Large intestine (tissue), 3 donors: ENCODE measurements at regions not wholly inside any gene's neighbourhood (a gene's known extent, or its start where the extent isn't known, plus 50 kb on each side); places are given as distances from the start of the nearest gene placed in this dataset.

ENCODE experiments used
- DNase-seq, 2 donors: peaks; one replicate each; pipeline versions ENCODE4 v3.0.0 to v3.0.0-alpha.2; 2013
- H3K27ac ChIP-seq: one replicate; pipeline ENCODE4 v1.5.1; 2013; ENCODE audit warnings: low read length
- H3K27me3 ChIP-seq: 2 replicates; pipeline ENCODE4 v1.6.1; 2013; ENCODE audit warnings: low read length; ENCODE audit not compliant: control insufficient read depth, insufficient read depth
- H3K36me3 ChIP-seq: 2 replicates; pipeline ENCODE4 v1.6.1; 2013; ENCODE audit warnings: low read length; ENCODE audit not compliant: control insufficient read depth, insufficient read depth
- H3K4me1 ChIP-seq: one replicate; pipeline ENCODE4 v1.6.1; 2013; ENCODE audit warnings: low read length; ENCODE audit not compliant: control insufficient read depth, insufficient read depth
- H3K4me3 ChIP-seq: one replicate; pipeline ENCODE4 v1.5.1; 2013; ENCODE audit warnings: low read length
- H3K9me3 ChIP-seq: one replicate; pipeline ENCODE4 v1.6.1; 2013; ENCODE audit warnings: mild to moderate bottlenecking, low read depth, low read length, moderate library complexity; ENCODE audit not compliant: control insufficient read depth
- WGBS: methylation state at CpG from one replicate; pipeline ENCODE4 v1.1.5; 2013; ENCODE audit warnings: low lambda C conversion rate; ENCODE audit not compliant: insufficient coverage; 5-methylcytosine and 5-hydroxymethylcytosine counted together

DNA sequence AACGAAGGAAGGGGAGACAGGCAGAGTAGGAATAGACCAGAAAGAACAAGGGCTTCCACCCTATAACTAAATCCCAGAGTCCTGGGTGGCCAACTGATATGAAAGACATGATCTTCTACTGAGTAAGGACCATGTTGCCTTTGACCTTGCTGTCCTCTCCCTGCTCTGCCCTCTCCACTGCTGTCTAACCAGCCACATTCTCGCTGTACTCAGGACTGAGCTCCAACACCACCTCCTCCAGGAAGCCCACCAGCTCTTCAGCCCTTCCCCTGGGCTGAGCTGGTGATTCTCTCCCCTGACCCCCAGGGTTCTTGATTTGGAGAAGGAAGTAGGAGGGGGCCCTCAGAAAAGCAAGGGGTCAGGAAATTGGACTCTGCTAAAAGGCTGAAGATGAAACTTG, 159.2 kb downstream of the DICER1 start:
- Histone ChIP-seq H3K27ac (no peak overlapping the region), H3K36me3 (no peaks in the 10 kb centered on the region), H3K9me3 (no peaks in the 10 kb centered on the region), H3K4me1 (no peaks in the 10 kb centered on the region), H3K27me3 (peaks cover 7% of the 10 kb centered on the region), H3K4me3 (no peak overlapping the region)
- no peak for DNase-seq
- 100% methylated on average over 1 of the region's 2 CpGs for WGBS

DNA sequence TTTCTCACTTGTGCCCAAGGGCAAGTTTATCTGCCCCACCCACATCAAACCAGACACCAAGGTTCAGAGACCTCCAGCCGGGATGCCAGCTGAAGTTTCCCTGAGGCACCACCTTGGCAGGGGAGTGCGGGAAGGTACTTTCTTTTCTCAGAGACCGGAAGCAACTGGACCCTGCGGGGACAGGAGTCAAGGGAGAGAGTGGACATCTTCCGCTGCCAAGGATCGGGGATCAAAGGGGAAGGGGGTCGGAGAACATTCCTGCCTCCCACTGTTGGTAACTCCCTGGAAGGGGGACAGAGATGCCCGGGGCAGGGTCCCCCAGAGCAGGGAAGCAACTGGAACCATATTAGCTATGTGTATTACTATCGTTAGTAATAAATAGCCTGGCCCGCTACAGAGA, 161.8 kb downstream of the DICER1 start:
- Histone ChIP-seq H3K4me1 (no peaks in the 10 kb centered on the region), H3K27ac (no peak overlapping the region), H3K27me3 (peaks cover 7% of the 10 kb centered on the region), H3K9me3 (no peaks in the 10 kb centered on the region), H3K36me3 (no peaks in the 10 kb centered on the region), H3K4me3 (no peak overlapping the region)
- DNase-seq, result no peak
- WGBS, result no CpG with 5 or more reads among the region's 10 CpGs

DNA sequence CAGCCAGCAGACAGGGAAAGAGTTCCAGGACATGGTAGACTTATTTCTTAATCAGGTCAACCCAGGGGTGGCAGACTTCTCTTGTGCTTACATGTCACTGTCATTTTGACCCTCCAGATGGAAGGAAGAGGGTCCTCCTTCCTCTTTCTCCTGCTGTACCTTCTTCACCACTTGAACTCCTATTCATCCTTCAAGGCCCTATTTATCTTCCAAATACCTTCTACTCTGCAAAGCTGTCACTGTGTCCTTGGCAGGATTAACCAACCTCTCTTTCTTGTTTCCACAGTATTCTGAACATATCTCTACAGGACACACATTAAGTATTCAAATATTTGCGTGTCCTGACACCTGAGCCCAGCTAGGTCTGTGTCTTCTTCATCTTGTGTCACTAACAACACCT, 163.1 kb downstream of the DICER1 start:
- no peak overlapping the region for H3K27ac ChIP-seq
- WGBS, result no CpG with 5 or more reads among the region's 1 CpG
- no peaks in the 10 kb centered on the region for H3K9me3 ChIP-seq
- peaks cover 7% of the 10 kb centered on the region for H3K27me3 ChIP-seq
- H3K4me1 ChIP-seq, result no peaks in the 10 kb centered on the region
- no peak for DNase-seq
- no peak overlapping the region for H3K4me3 ChIP-seq
- H3K36me3 ChIP-seq, result no peaks in the 10 kb centered on the region

DNA sequence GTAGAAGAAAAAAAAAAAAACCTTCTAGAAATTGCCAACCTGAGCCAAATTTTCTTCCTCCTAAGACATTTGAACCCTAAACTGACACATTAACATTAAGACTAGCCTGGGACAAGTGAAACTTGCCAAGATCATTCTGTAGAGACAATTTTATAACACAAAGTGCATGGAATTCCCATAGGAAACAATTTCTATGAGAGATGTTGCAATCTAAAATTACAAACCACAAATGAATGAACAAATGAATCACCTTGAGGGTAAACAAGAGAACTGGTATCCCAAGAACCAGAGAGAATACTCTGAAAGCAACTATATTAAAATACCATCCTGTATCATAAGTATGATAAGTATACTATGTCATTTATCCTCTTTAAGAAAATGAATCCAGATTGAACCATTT, 165.3 kb downstream of the DICER1 start:
- no peaks in the 10 kb centered on the region for H3K4me1 ChIP-seq

DNA sequence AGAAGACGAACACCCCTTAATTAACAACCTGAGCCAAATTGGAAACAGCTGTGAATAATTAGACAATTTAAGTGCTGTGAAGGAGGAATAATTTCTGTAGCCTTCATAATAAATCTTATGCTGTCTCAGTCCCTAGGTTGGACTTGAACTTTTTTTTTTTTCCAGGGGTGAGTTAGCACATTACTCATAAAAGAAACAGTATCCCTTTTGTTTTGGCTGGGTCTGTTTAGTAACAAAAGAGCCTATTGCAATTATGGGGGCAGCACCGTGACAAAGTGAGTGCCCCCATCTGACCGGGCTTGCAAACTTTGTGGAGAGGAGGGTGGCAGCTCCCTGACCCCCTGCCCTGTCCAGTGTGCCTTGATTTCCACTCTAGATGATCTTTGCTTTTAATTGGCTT, 167.4 kb downstream of the DICER1 start:
- no peak for DNase-seq
- Histone ChIP-seq H3K36me3 (no peaks in the 10 kb centered on the region), H3K27me3 (no peaks in the 10 kb centered on the region), H3K9me3 (no peaks in the 10 kb centered on the region), H3K4me1 (no peaks in the 10 kb centered on the region), H3K4me3 (no peak overlapping the region), H3K27ac (no peak overlapping the region)
- no CpG with 5 or more reads among the region's 3 CpGs for WGBS

More for the DNA sequence above, 165.3 kb downstream of the DICER1 start:
- DNase-seq, result no peak
- H3K27me3 ChIP-seq, result peaks cover 2% of the 10 kb centered on the region
- no peaks in the 10 kb centered on the region for H3K36me3 ChIP-seq
- H3K4me3 ChIP-seq, result no peak overlapping the region
- H3K27ac ChIP-seq, result no peak overlapping the region
- H3K9me3 ChIP-seq, result no peaks in the 10 kb centered on the region

DNA sequence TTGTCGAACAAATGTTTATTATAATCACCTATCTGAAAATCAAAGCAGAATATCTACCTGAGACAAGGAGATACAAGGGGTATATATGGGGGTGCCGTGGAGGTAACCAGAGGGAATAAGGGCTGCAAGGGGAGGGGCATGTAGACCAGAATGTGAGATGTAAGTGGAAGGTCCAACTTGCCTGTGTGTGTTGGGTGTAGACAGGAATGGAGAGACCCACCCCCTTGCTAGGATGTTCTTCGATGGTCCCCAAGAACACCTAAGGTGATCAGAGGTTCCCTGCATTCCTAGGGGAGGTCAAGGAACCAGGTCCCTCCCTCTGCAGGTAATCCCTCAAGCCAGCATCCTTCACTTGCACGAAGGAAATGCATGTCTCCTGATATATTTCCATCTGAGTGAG, 167.9 kb downstream of the DICER1 start:
- H3K9me3 ChIP-seq, result no peaks in the 10 kb centered on the region
- no peaks in the 10 kb centered on the region for H3K27me3 ChIP-seq
- WGBS, result no CpG with 5 or more reads among the region's 4 CpGs
- no peak for DNase-seq
- H3K36me3 ChIP-seq, result no peaks in the 10 kb centered on the region
- no peak overlapping the region for H3K4me3 ChIP-seq
- no peaks in the 10 kb centered on the region for H3K4me1 ChIP-seq
- H3K27ac ChIP-seq, result no peak overlapping the region

DNA sequence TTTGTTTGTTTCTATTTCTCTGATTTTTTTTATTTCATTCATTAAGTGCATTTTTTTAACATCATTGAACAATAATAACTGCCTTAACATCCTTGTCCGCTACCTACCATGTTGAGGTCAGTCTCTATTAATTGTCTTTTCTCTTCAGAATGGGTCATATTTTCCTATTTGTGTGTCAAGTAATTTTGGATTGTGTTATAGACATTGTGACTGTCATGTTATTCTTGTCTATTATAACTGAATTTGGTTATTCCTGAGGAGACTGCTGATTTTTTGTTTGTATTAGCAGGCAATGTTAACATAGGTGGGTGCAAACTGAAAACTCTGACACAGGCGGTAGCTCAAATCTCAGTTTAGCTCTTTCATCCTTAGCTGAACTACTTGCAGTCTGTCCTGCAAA, 169.9 kb downstream of the DICER1 start:
- no peak overlapping the region for H3K4me3 ChIP-seq
- no peak for DNase-seq
- peaks cover 1% of the 10 kb centered on the region for H3K9me3 ChIP-seq
- no peaks in the 10 kb centered on the region for H3K4me1 ChIP-seq
- no peaks in the 10 kb centered on the region for H3K27me3 ChIP-seq
- WGBS, result 100% methylated on average over 2 of the region's 2 CpGs
- no peaks in the 10 kb centered on the region for H3K36me3 ChIP-seq
- no peak overlapping the region for H3K27ac ChIP-seq

DNA sequence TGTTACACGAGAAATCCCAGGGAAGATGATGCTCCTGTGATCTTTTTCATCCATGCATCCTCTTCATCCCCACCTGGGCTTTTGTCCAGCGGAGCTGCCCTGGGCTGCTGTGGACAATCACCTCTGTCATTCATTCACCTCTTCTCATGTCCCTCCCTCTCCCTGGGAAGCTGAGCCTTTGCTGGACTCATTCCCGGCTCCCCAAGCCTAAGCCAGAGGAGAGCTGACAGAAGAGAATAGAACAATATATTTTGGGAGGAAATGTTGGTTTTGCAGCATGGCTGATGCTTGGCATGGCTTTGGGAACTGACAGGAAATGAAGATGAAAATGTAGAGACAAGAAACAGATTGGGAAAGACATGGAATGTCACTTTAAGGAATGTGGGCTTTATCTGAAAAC, 177.4 kb downstream of the DICER1 start:
- H3K27me3 ChIP-seq, result no peaks in the 10 kb centered on the region
- no peak overlapping the region for H3K27ac ChIP-seq
- no peaks in the 10 kb centered on the region for H3K36me3 ChIP-seq
- no CpG with 5 or more reads among the region's 3 CpGs for WGBS
- no peak overlapping the region for H3K4me3 ChIP-seq
- no peak for DNase-seq
- H3K9me3 ChIP-seq, result peaks cover 2% of the 10 kb centered on the region
- H3K4me1 ChIP-seq, result peaks cover 9% of the 10 kb centered on the region

DNA sequence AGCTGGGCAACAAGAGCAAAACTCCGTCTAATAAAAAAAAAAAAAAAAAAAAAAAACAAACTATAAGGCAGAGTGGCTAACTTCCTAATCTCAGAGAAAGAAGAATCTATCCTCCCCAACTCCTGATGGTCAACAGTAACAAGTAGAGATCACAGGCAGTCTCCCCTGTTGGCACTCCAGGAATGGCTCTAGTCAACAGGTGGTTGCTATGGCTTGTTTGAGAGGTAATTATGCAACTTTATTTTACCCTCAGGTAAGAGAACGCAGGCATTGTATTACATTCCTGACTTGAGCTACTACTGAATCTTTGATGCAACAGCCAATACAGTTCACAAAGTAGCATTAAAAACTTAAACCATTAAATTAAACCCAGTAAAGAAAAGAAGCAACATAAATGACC, 180.3 kb downstream of the DICER1 start:
- Histone ChIP-seq H3K36me3 (no peaks in the 10 kb centered on the region), H3K4me3 (no peak overlapping the region), H3K9me3 (no peaks in the 10 kb centered on the region), H3K27ac (no peak overlapping the region), H3K4me1 (peaks cover 9% of the 10 kb centered on the region), H3K27me3 (no peaks in the 10 kb centered on the region)
- 67% methylated on average over 1 of the region's 2 CpGs for WGBS
- DNase-seq, result no peak

DNA sequence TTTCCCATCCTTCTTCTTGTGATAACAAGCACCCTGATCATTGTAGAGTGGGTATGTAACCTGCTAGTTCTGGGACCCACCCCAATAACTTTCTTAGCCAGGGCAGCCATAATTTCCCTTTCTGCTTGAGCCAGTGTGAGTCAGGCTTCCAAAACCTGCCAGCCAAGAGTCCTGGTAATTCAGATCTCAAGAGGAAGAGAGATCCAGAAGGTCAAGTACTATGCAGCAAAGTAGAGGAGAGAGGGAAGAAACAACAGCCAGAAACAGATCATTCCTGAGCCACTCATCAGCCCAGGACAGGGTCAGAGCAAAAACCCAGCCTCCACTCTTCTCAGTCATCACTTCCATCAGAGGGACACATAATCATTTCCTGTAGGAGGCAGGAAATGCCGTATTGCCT, 182.0 kb downstream of the DICER1 start:
- 20% methylated on average over 1 of the region's 1 CpG for WGBS
- no peak for DNase-seq
- H3K27ac ChIP-seq, result no peak overlapping the region

DNA sequence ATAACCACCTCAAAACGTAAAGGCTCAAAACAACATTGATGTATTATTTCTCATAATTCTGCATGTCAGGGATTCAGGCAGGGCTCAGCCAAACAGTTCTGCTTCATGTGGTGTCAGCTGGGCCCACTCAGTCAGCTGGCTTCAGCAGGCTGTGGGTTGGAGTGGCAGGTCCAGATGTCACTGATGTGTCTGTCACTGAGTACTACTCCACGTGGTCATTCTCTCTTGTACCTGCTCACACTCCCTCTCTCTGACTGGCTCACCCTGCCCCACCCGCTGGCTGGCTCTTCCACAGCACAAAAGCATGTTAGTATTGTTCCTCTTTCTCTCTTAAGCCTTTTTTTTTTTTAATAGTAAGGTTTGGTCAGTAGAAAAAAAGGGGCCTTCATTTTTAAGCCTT, 182.4 kb downstream of the DICER1 start:
- 67% methylated on average over 1 of the region's 3 CpGs for WGBS
- H3K4me3 ChIP-seq, result no peak overlapping the region
- H3K27me3 ChIP-seq, result no peaks in the 10 kb centered on the region
- no peak overlapping the region for H3K27ac ChIP-seq
- H3K9me3 ChIP-seq, result no peaks in the 10 kb centered on the region
- H3K36me3 ChIP-seq, result no peaks in the 10 kb centered on the region
- peak; percentile 16 to 58 for DNase-seq
- peaks cover 3% of the 10 kb centered on the region for H3K4me1 ChIP-seq

More for the DNA sequence above, 182.0 kb downstream of the DICER1 start:
- H3K27me3 ChIP-seq, result no peaks in the 10 kb centered on the region
- no peaks in the 10 kb centered on the region for H3K36me3 ChIP-seq
- H3K4me1 ChIP-seq, result peaks cover 8% of the 10 kb centered on the region
- H3K9me3 ChIP-seq, result no peaks in the 10 kb centered on the region
- H3K4me3 ChIP-seq, result no peak overlapping the region
